CD14-positive monocyte (primary cell): ENCODE measurements at regions not wholly inside any gene's neighbourhood (a gene's known extent, or its start where the extent isn't known, plus 50 kb on each side); places are given as distances from the start of the nearest gene placed in this dataset.

ENCODE experiments used
- DNase-seq, 3 donors: peaks; one replicate each; pipeline ENCODE4 v3.0.0-alpha.2; 2011 to 2022
- H2AFZ ChIP-seq: 2 replicates; pipeline ENCODE4 v1.6.0; 2012; ENCODE audit warnings: mild to moderate bottlenecking, low read depth, low read length, inconsistent platforms; ENCODE audit not compliant: insufficient read depth, poor library complexity, severe bottlenecking
- H3K27ac ChIP-seq, 2 donors: 1 replicate in 1 of 2; 2 replicates in 1 of 2; pipeline ENCODE4 v1.5.1; 2012 to 2013; ENCODE audit warnings: low read length in 2 of 2, control low read depth in 1 of 2, inconsistent platforms in 1 of 2, low read depth in 1 of 2, mild to moderate bottlenecking in 1 of 2
- H3K27me3 ChIP-seq, 2 donors: one replicate each; pipeline versions ENCODE4 v1.6.0 to v1.6.1; 2011 to 2013; ENCODE audit warnings: low read length in 2 of 2; ENCODE audit not compliant: control insufficient read depth in 2 of 2, insufficient read depth in 2 of 2
- H3K36me3 ChIP-seq, 2 donors: replicated peaks in 1 of 2; 1 replicate in 1 of 2; 2 replicates in 1 of 2; pipeline versions ENCODE4 v1.5.1 to v1.6.1; 2012 to 2013; ENCODE audit warnings: low read length in 2 of 2, control low read depth in 1 of 2, inconsistent platforms in 1 of 2, mild to moderate bottlenecking in 1 of 2; ENCODE audit not compliant: insufficient read depth in 2 of 2, control insufficient read depth in 1 of 2
- H3K4me1 ChIP-seq, 2 donors: 1 replicate in 1 of 2; 2 replicates in 1 of 2; pipeline versions ENCODE4 v1.5.1 to v1.6.1; 2012 to 2013; ENCODE audit warnings: low read length in 2 of 2, control low read depth in 1 of 2, inconsistent platforms in 1 of 2, mild to moderate bottlenecking in 1 of 2, moderate library complexity in 1 of 2; ENCODE audit not compliant: insufficient read depth in 2 of 2, control insufficient read depth in 1 of 2
- H3K4me2 ChIP-seq: replicated peaks from 2 replicates; pipeline ENCODE3; 2012; ENCODE audit warnings: low read length, moderate library complexity, mild to moderate bottlenecking; ENCODE audit not compliant: poor library complexity, severe bottlenecking; ENCODE audit errors: extremely low read depth
- H3K4me3 ChIP-seq, 3 experiments: fragments of 200-600 bp in 1 of 3; sonication (generic) in 1 of 3; replicated peaks in 1 of 3; 1 replicate in 2 of 3; 2 replicates in 1 of 3; pipeline ENCODE4 v1.5.1; 2011 to 2013; ENCODE audit warnings: low read length in 3 of 3, mild to moderate bottlenecking in 3 of 3, control low read depth in 2 of 3, low read depth in 2 of 3, inconsistent platforms in 1 of 3, moderate library complexity in 1 of 3
- H3K79me2 ChIP-seq: 2 replicates; pipeline ENCODE4 v1.6.0; 2012; ENCODE audit warnings: mild to moderate bottlenecking, control low read depth, inconsistent platforms, low read length, moderate library complexity; ENCODE audit not compliant: insufficient read depth
- H3K9ac ChIP-seq: 2 replicates; pipeline ENCODE4 v1.6.0; 2017; ENCODE audit warnings: low read length, mild to moderate bottlenecking; ENCODE audit not compliant: insufficient read depth, poor library complexity, severe bottlenecking
- H3K9me3 ChIP-seq, 2 donors: replicated peaks in 1 of 2; 1 replicate in 1 of 2; 2 replicates in 1 of 2; pipeline versions ENCODE4 v1.5.1 to v1.6.1; 2012 to 2013; ENCODE audit warnings: low read length in 2 of 2, control low read depth in 1 of 2; ENCODE audit not compliant: control insufficient read depth in 1 of 2, insufficient read depth in 1 of 2
- H4K20me1 ChIP-seq: 2 replicates; pipeline ENCODE4 v1.6.0; 2012; ENCODE audit warnings: mild to moderate bottlenecking, low read length, control low read depth, moderate library complexity; ENCODE audit not compliant: insufficient read depth
- H3K27ac Mint-ChIP-seq, 7 donors: one replicate each; pipeline ENCODE4 v1.8.0; 2020; ENCODE audit warnings: mild to moderate bottlenecking in 7 of 7, mixed read lengths in 7 of 7, moderate library complexity in 6 of 7, inconsistent platforms in 2 of 7
- H3K27me3 Mint-ChIP-seq, 3 donors: one replicate each; pipeline ENCODE4 v1.8.0; 2021 to 2022; ENCODE audit warnings: low read depth in 3 of 3, mild to moderate bottlenecking in 3 of 3, mixed read lengths in 3 of 3, moderate library complexity in 3 of 3, inconsistent platforms in 1 of 3
- H3K36me3 Mint-ChIP-seq, 2 donors: one replicate each; pipeline ENCODE4 v1.8.0; 2020; ENCODE audit warnings: mixed read lengths in 2 of 2, inconsistent platforms in 1 of 2, mild to moderate bottlenecking in 1 of 2
- H3K4me1 Mint-ChIP-seq: one replicate; pipeline ENCODE4 v1.8.0; 2020; ENCODE audit warnings: mild to moderate bottlenecking, mixed read lengths
- H3K4me3 Mint-ChIP-seq, 2 donors: one replicate each; pipeline ENCODE4 v1.8.0; 2020; ENCODE audit warnings: mild to moderate bottlenecking in 2 of 2, mixed read lengths in 2 of 2, moderate library complexity in 1 of 2
- H3K9me3 Mint-ChIP-seq, 7 donors: one replicate each; pipeline ENCODE4 v1.8.0; 2020 to 2022; ENCODE audit warnings: mixed read lengths in 7 of 7, mild to moderate bottlenecking in 6 of 7, moderate library complexity in 6 of 7, inconsistent platforms in 2 of 7
- WGBS: methylation state at CpG from one replicate; pipeline ENCODE4 v1.1.5; 2013; ENCODE audit warnings: missing lambda C conversion rate; ENCODE audit not compliant: insufficient coverage; 5-methylcytosine and 5-hydroxymethylcytosine counted together
- intact Hi-C, 2 donors: fragments of 100-400 bp; cut with micrococcal nuclease; formaldehyde crosslinking; loops; one replicate each; pipeline versions ENCODE4 v1.15.0 to v1.15.1; 2023
- TF ChIP-seq, protein P1 (sequence below): fragments of 200-600 bp; IDR thresholded peaks from one replicate; pipeline ENCODE4 v1.8.0; 2022; ENCODE audit warnings: antibody characterized with exemption, mild to moderate bottlenecking

GRCh38 chr2:18186816-18187613 is 308.5 kb downstream of the KCNS3 start:
- TF ChIP-seq, protein P1, sequence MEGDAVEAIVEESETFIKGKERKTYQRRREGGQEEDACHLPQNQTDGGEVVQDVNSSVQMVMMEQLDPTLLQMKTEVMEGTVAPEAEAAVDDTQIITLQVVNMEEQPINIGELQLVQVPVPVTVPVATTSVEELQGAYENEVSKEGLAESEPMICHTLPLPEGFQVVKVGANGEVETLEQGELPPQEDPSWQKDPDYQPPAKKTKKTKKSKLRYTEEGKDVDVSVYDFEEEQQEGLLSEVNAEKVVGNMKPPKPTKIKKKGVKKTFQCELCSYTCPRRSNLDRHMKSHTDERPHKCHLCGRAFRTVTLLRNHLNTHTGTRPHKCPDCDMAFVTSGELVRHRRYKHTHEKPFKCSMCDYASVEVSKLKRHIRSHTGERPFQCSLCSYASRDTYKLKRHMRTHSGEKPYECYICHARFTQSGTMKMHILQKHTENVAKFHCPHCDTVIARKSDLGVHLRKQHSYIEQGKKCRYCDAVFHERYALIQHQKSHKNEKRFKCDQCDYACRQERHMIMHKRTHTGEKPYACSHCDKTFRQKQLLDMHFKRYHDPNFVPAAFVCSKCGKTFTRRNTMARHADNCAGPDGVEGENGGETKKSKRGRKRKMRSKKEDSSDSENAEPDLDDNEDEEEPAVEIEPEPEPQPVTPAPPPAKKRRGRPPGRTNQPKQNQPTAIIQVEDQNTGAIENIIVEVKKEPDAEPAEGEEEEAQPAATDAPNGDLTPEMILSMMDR: no peak
- H3K9ac ChIP-seq: no peak overlapping the region
- no peaks in the 10 kb centered on the region for H3K9me3 ChIP-seq
- Mint-ChIP-seq H3K9me3 (peaks cover 0 to 3% (median 0%) of the 10 kb centered on the region in 7 donors), H3K36me3 (no peaks in the 10 kb centered on the region), H3K4me1 (no peaks in the 10 kb centered on the region), H3K27me3 (peaks cover 0 to 9% (median 4%) of the 10 kb centered on the region in 3 donors), H3K4me3 (no peak overlapping the region), H3K27ac (no peak overlapping the region)
- no peaks in the 10 kb centered on the region for H3K79me2 ChIP-seq
- H3K36me3 ChIP-seq: no peaks in the 10 kb centered on the region
- no peak overlapping the region for H3K27ac ChIP-seq
- WGBS: 100% methylated on average over 1 of the region's 2 CpGs
- H3K4me3 ChIP-seq: no peak overlapping the region
- H3K4me2 ChIP-seq: no peak overlapping the region
- H4K20me1 ChIP-seq: no peaks in the 10 kb centered on the region
- no peak for DNase-seq
- H3K27me3 ChIP-seq: no peaks in the 10 kb centered on the region
- intact Hi-C loops: no loop called here
- no peaks in the 10 kb centered on the region for H3K4me1 ChIP-seq
- no peak overlapping the region for H2AFZ ChIP-seq

GRCh38 chr2:18182861-18183260 is 304.4 kb downstream of the KCNS3 start:
- no peak overlapping the region for H3K27ac Mint-ChIP-seq
- DNase-seq: no peak
- H3K79me2 ChIP-seq: no peaks in the 10 kb centered on the region
- no peaks in the 10 kb centered on the region for H3K36me3 ChIP-seq
- H3K4me2 ChIP-seq: no peak overlapping the region
- H3K9ac ChIP-seq: no peak overlapping the region
- no CpG with 5 or more reads among the region's 2 CpGs for WGBS
- no peaks in the 10 kb centered on the region for H4K20me1 ChIP-seq
- no peaks in the 10 kb centered on the region for H3K27me3 ChIP-seq
- H3K36me3 Mint-ChIP-seq: no peaks in the 10 kb centered on the region
- no peaks in the 10 kb centered on the region for H3K9me3 ChIP-seq
- no peak overlapping the region for H2AFZ ChIP-seq
- H3K4me1 ChIP-seq: no peaks in the 10 kb centered on the region
- intact Hi-C loops: no loop called here
- no peaks in the 10 kb centered on the region for H3K4me1 Mint-ChIP-seq
- no peak overlapping the region for H3K4me3 ChIP-seq
- H3K27me3 Mint-ChIP-seq: peaks cover 0 to 5% (median 4%) of the 10 kb centered on the region in 3 donors
- TF ChIP-seq, protein P1: no peak
- H3K27ac ChIP-seq: no peak overlapping the region
- no peak overlapping the region for H3K4me3 Mint-ChIP-seq
- H3K9me3 Mint-ChIP-seq: peaks cover 0 to 1% (median 0%) of the 10 kb centered on the region in 7 donors
